ENCODE measurements at regions not wholly inside any gene's neighbourhood (a gene's known extent, or its start where the extent isn't known, plus 50 kb on each side); places are given as distances from the start of the nearest gene placed in this dataset.

DNA sequence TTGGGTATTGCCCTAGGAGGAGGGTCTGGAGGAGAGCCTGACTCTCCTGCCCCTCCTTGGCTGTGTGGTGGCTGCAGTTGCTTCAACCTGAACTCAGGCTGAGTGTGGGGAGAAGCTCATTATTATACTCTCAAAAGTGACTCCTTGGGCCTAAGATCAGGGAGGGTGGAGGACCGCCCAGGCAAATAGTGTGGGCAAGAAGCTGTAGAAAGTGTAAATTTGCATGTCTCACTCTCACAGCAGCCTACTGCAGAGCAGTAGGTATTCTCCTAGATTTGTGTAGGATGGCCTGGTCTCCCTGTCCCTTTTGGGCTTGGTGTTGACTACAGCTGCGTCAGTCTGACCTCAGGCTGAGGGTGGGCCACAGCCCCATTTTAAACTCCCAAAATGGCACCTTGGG is 156.1 kb downstream of the ZNF330 start:
- TF ChIP-seq CTCF (IDR thresholded peaks at IDR 0.05 in 4 of 5, conservative IDR thresholded peaks at IDR 0.05 in 1 of 5) (no peak), POLR2A (IDR thresholded peaks at IDR 0.05) (no peak)
